Rectal smooth muscle tissue (tissue), 1 donor: ENCODE measurements at regions not wholly inside any gene's neighbourhood (a gene's known extent, or its start where the extent isn't known, plus 50 kb on each side); places are given as distances from the start of the nearest gene placed in this dataset.
"Not testable (repeated sequence)": the region's sequence is repeated elsewhere in the genome, so short reads cannot be mapped to it uniquely, and the experiment has no call there.

Experiments
- H3K27ac ChIP-seq: one replicate; pipeline ENCODE4 v1.7.0; 2013; ENCODE audit warnings: low read depth, low read length, inconsistent platforms
- H3K27me3 ChIP-seq: one replicate; pipeline ENCODE4 v1.7.0; 2013; ENCODE audit warnings: low read length; ENCODE audit not compliant: control insufficient read depth, insufficient read depth
- H3K36me3 ChIP-seq: one replicate; pipeline ENCODE4 v1.7.0; 2013; ENCODE audit warnings: low read length; ENCODE audit not compliant: control insufficient read depth, insufficient read depth
- H3K4me1 ChIP-seq: one replicate; pipeline ENCODE4 v1.7.0; 2013; ENCODE audit warnings: low read length; ENCODE audit not compliant: control insufficient read depth, insufficient read depth
- H3K4me3 ChIP-seq: one replicate; pipeline ENCODE4 v1.7.0; 2013; ENCODE audit warnings: low read length
- H3K9ac ChIP-seq: one replicate; pipeline ENCODE4 v1.7.0; 2013; ENCODE audit warnings: low read length

- no peaks in the 10 kb centered on the region for H3K4me1 ChIP-seq
These were observed 83.1 kb upstream of the FOXQ1 start for GRCh38 chr6:1228754-1229191.

GRCh38 chr6:1227935-1228753, 83.8 kb upstream of the FOXQ1 start:
- no peaks in the 10 kb centered on the region for H3K27me3 ChIP-seq
- H3K4me3 ChIP-seq = no peak overlapping the region
- H3K4me1 ChIP-seq = no peaks in the 10 kb centered on the region
- no peak overlapping the region for H3K27ac ChIP-seq
- H3K36me3 ChIP-seq = no peaks in the 10 kb centered on the region
- no peak overlapping the region for H3K9ac ChIP-seq

More at GRCh38 chr6:1228754-1229191, 83.1 kb upstream of the FOXQ1 start:
- Histone ChIP-seq H3K9ac (no peak overlapping the region), H3K36me3 (no peaks in the 10 kb centered on the region), H3K27ac (no peak overlapping the region), H3K4me3 (no peak overlapping the region), H3K27me3 (no peaks in the 10 kb centered on the region)

DNA sequence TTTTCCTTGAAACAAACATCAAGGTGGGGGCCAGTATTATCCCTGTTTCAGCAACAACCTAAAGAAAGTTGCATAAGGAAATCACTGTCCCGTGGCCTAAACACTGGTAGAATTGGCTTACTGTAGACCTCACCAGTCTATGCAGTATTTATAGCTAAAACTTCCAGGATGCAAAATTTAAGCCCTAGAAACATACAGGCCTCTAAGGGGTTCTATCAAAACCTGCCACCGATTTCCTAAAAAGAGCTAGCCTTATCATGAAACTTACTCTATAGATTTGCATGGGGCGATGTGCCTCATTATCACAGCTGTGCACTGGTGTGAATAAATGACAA, 84.3 kb upstream of the FOXQ1 start:
- no peak overlapping the region for H3K27ac ChIP-seq
- no peak overlapping the region for H3K9ac ChIP-seq
- no peaks in the 10 kb centered on the region for H3K4me1 ChIP-seq
- H3K36me3 ChIP-seq = no peaks in the 10 kb centered on the region
- no peaks in the 10 kb centered on the region for H3K27me3 ChIP-seq
- H3K4me3 ChIP-seq = no peak overlapping the region

DNA sequence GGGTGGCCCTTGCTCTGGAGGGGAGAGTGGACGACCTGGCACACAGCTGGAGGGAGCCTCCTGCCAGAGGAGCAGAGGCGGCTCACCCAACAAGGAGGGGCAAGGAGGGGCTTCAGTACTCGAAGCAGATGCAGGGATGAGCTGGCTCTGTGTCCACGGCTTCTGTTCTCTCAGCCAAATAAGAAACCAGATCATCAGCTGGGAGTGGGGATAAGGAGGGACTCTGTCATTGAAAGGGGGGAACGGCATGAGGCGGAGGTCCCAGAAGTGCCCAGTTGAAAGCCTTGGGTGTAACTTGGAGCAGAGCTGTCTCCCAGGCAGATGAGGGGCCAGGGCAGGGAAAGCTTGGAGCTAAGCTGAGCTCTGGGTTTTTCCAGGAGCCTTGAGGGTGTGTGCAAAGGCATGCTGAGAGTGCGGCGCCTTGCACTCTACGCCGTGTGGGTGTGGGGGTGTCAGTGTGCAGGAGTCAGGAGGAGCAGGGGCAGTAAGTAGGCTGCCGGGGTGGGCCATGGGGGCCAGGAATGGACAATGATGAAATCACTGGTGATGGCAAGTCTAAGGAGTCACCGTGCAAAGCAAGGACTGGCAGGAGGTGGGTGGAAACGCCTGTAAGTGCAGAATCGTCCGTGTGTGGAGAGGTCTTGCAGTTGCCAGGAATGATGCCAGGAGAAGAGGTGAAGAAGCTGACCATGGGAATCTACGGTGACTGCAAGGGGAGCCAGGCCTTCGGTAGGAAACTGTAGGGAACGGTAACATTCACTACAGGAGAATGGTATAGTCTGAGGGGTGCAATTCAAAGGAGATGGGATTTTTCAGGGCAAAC, 85.4 kb upstream of the FOXQ1 start:
- no peaks in the 10 kb centered on the region for H3K4me1 ChIP-seq
- no peak overlapping the region for H3K27ac ChIP-seq
- no peaks in the 10 kb centered on the region for H3K36me3 ChIP-seq
- no peak overlapping the region for H3K9ac ChIP-seq
- H3K4me3 ChIP-seq = peak overlapping the region; percentile 18
- no peaks in the 10 kb centered on the region for H3K27me3 ChIP-seq

DNA sequence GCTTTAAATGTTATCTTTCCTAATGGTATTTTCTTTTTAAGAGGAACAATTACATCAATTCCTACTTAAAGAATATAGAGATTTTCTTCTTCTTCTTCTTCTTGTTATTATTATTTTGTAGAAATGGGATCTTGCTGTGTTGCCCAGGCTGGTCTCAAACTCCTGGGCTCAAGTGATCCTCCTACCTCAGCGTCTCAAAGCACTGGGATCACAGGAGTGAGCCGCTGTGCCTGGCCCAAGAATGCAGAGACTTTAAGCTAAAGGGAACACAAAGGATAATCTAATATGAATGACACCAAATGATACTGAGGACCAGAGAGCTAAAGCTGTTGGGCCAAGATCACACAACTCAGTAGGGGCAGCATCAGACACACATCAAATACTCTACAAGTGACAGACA, 87.4 kb upstream of the FOXQ1 start:
- no peak overlapping the region for H3K4me3 ChIP-seq
- H3K36me3 ChIP-seq = no peaks in the 10 kb centered on the region
- no peaks in the 10 kb centered on the region for H3K27me3 ChIP-seq
- no peak overlapping the region for H3K27ac ChIP-seq
- no peak overlapping the region for H3K9ac ChIP-seq
- H3K4me1 ChIP-seq = no peaks in the 10 kb centered on the region

DNA sequence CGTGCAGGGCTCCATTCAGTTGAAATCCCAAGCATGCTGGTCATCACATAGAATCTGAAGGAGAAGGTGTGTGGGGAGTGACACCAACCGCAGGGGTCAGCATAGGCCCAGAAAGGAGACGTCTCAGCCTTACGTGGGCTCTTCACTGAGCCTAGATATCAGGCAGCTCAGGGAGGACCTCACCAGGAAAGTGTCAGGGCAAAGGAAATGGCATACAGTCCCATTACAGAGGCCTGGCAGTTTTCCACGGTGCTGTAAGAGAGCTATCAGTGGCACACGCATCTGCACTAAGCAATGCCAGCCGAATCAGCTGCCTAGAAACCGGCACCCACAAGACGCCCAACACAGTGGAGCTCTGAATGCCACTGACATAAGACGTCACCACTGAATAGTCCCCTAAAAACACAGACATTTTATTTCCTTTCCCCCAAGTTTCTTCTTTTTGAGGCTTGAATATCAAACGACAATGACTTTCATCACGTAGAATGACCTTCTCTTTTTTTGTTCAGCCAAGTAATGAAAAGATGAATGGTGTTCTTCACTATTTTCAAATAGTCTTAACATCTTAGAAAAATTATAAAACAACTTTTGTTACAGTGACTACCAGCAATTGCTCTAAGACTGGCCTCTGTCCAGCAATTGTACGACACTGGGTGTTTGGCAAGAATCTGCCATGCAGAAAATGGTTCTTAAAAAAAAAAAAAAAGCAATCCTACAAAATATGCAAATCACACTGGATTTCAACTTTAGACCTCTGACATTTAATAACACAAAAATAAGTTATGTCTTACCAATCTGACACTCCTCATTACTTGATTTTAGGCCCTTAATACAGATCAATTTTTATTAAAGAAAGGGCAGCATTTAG, 88.9 kb upstream of the FOXQ1 start:
- Histone ChIP-seq H3K4me3 (no peak overlapping the region), H3K9ac (no peak overlapping the region), H3K36me3 (no peaks in the 10 kb centered on the region), H3K27ac (no peak overlapping the region), H3K4me1 (no peaks in the 10 kb centered on the region), H3K27me3 (no peaks in the 10 kb centered on the region)

GRCh38 chr6:1217396-1217795, 94.5 kb upstream of the FOXQ1 start:
- H3K4me1 ChIP-seq = no peaks in the 10 kb centered on the region
- H3K27me3 ChIP-seq = no peaks in the 10 kb centered on the region
- H3K4me3 ChIP-seq = no peak overlapping the region
- no peaks in the 10 kb centered on the region for H3K36me3 ChIP-seq
- H3K9ac ChIP-seq = no peak overlapping the region
- no peak overlapping the region for H3K27ac ChIP-seq

DNA sequence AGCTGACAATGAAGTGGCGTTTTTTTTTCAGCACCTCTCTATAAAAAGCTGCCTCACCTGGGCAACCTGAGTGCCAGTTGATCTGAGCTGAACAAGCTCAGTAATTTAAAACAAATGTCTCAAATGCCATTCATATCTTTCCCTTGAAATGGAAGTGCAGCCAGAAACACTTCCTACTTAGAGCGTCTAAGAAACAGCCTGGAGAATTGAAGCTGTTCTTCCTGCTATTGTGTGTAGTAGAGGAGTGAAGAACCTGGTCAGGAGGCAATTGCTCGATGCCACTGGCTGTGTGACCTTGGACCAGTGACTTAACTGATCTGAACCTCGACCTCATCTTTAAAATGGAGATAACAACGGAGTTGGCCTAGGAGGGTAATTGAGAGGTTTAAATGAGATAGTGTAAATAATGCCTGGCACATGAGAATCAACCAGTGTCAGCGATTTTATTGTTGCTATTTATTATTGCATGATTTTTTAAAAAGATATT, 95.4 kb upstream of the FOXQ1 start:
- H3K4me3 ChIP-seq = no peak overlapping the region
- H3K27ac ChIP-seq = no peak overlapping the region
- H3K27me3 ChIP-seq = no peaks in the 10 kb centered on the region
- no peak overlapping the region for H3K9ac ChIP-seq
- H3K4me1 ChIP-seq = no peaks in the 10 kb centered on the region
- H3K36me3 ChIP-seq = no peaks in the 10 kb centered on the region

GRCh38 chr6:1215884-1216487, 95.9 kb upstream of the FOXQ1 start:
- Histone ChIP-seq H3K4me3 (no peak overlapping the region), H3K36me3 (no peaks in the 10 kb centered on the region), H3K27ac (no peak overlapping the region), H3K9ac (no peak overlapping the region), H3K27me3 (no peaks in the 10 kb centered on the region), H3K4me1 (no peaks in the 10 kb centered on the region)

- Histone ChIP-seq H3K27me3 (no peaks in the 10 kb centered on the region), H3K4me3 (no peak overlapping the region), H3K36me3 (no peaks in the 10 kb centered on the region), H3K4me1 (no peaks in the 10 kb centered on the region), H3K27ac (no peak overlapping the region), H3K9ac (no peak overlapping the region)
These were observed 96.9 kb upstream of the FOXQ1 start for GRCh38 chr6:1215023-1215422.

DNA sequence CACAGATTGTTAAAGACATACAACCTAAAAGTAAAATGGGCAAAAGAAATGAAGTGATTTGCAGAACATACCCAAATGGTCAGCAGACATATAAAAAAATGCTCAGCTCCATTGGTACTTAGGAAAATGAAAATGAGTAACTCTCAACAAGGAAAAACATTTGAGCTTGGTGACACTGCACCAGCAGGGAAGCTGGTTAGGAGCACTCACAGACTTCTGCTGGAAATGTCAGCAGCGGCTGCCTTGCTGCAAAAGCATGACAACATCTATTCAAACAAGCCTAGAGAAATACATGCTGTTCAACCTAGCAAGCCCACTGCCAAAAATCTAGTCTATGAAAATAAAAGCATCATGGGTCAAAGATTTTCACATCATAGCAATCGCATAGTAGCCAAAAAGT, 99.0 kb upstream of the FOXQ1 start:
- H3K9ac ChIP-seq = no peak overlapping the region
- no peak overlapping the region for H3K4me3 ChIP-seq
- H3K36me3 ChIP-seq = no peaks in the 10 kb centered on the region
- H3K27ac ChIP-seq = no peak overlapping the region
- H3K27me3 ChIP-seq = no peaks in the 10 kb centered on the region
- H3K4me1 ChIP-seq = no peaks in the 10 kb centered on the region

- H3K4me3 ChIP-seq, H3K4me1 ChIP-seq, H3K27ac ChIP-seq, H3K9ac ChIP-seq, H3K36me3 ChIP-seq, H3K27me3 ChIP-seq: not testable (repeated sequence)
These were observed 99.8 kb upstream of the FOXQ1 start for GRCh38 chr6:1212138-1212537.
